Endodermal cell (in vitro differentiated cells): ENCODE measurements at regions not wholly inside any gene's neighbourhood (a gene's known extent, or its start where the extent isn't known, plus 50 kb on each side); places are given as distances from the start of the nearest gene placed in this dataset.

Source experiments
- DNase-seq: peaks from one replicate; pipeline ENCODE4 v3.0.0-alpha.2; 2017
- H3K27ac ChIP-seq: 2 replicates; pipeline ENCODE4 v1.5.1; 2013; ENCODE audit warnings: mild to moderate bottlenecking, low read depth, low read length, moderate library complexity
- H3K27me3 ChIP-seq: 2 replicates; pipeline ENCODE4 v1.6.1; 2013; ENCODE audit warnings: mild to moderate bottlenecking, low read length, moderate library complexity; ENCODE audit not compliant: insufficient read depth, control insufficient read depth, poor library complexity, severe bottlenecking
- H3K36me3 ChIP-seq: 2 replicates; pipeline ENCODE4 v1.7.0; 2013; ENCODE audit warnings: mild to moderate bottlenecking, low read length, moderate library complexity; ENCODE audit not compliant: control insufficient read depth, insufficient read depth
- H3K4me1 ChIP-seq: one replicate; pipeline ENCODE4 v1.7.0; 2013; ENCODE audit warnings: low read length; ENCODE audit not compliant: control insufficient read depth, insufficient read depth
- H3K4me3 ChIP-seq: 2 replicates; pipeline ENCODE4 v1.5.1; 2013; ENCODE audit warnings: mild to moderate bottlenecking, low read length, moderate library complexity
- H3K9ac ChIP-seq: 2 replicates; pipeline ENCODE4 v1.6.1; 2013; ENCODE audit warnings: mild to moderate bottlenecking, low read length, moderate library complexity; ENCODE audit not compliant: poor library complexity, severe bottlenecking; ENCODE audit errors: extremely low read depth
- H3K9me3 ChIP-seq: 2 replicates; pipeline ENCODE4 v1.6.1; 2013; ENCODE audit warnings: mild to moderate bottlenecking, low read length, moderate library complexity; ENCODE audit not compliant: control insufficient read depth
- H3K27ac Mint-ChIP-seq: 2 replicates; pipeline ENCODE4 v1.8.0; 2020; ENCODE audit warnings: mixed read lengths
- H3K27me3 Mint-ChIP-seq: 2 replicates; pipeline ENCODE4 v1.8.0; 2021; ENCODE audit warnings: mild to moderate bottlenecking, mixed read lengths; ENCODE audit not compliant: insufficient read depth
- H3K36me3 Mint-ChIP-seq: 2 replicates; pipeline ENCODE4 v1.8.0; 2020; ENCODE audit warnings: low read depth, mixed read lengths
- H3K4me1 Mint-ChIP-seq: 2 replicates; pipeline ENCODE4 v1.8.0; 2020; ENCODE audit warnings: mixed read lengths
- H3K4me3 Mint-ChIP-seq: 2 replicates; pipeline ENCODE4 v1.8.0; 2020; ENCODE audit warnings: mild to moderate bottlenecking, moderate library complexity, mixed read lengths
- H3K9me3 Mint-ChIP-seq: 2 replicates; pipeline ENCODE4 v1.8.0; 2020; ENCODE audit warnings: mild to moderate bottlenecking, mixed read lengths
- CTCF ChIP-seq: fragments of 200-600 bp; sonication (generic); conservative IDR thresholded peaks from 2 replicates; pipeline ENCODE4 v1.5.0; 2021; ENCODE audit warnings: antibody characterized with exemption, mild to moderate bottlenecking
- WGBS, 2 experiments: methylation state at CpG; one replicate each; pipeline versions ENCODE4 v1.1.5 to v1.1.7; 2013; ENCODE audit warnings: missing lambda C conversion rate in 2 of 2, mixed read lengths in 1 of 2; ENCODE audit not compliant: insufficient coverage in 1 of 2, insufficient read length in 1 of 2; 5-methylcytosine and 5-hydroxymethylcytosine counted together

- WGBS, 2 experiments = 93% methylated on average over 1 of the region's 1 CpG; no CpG with 5 or more reads in 1 of the 2 experiments
- Mint-ChIP-seq H3K4me3 (no peak overlapping the region), H3K27ac (no peak overlapping the region), H3K27me3 (no peaks in the 10 kb centered on the region), H3K4me1 (peaks cover 13% of the 10 kb centered on the region), H3K36me3 (no peaks in the 10 kb centered on the region), H3K9me3 (no peaks in the 10 kb centered on the region)
- TF ChIP-seq CTCF = no peak
- Histone ChIP-seq H3K9me3 (no peaks in the 10 kb centered on the region), H3K36me3 (no peaks in the 10 kb centered on the region), H3K27ac (no peak overlapping the region), H3K9ac (no peak overlapping the region), H3K4me3 (no peak overlapping the region), H3K27me3 (peaks cover 13% of the 10 kb centered on the region), H3K4me1 (no peaks in the 10 kb centered on the region)
- DNase-seq = no peak
These were observed 277.3 kb downstream of the RAB38 start for GRCh38 chr11:87897921-87898320.

- Mint-ChIP-seq H3K27me3 (no peaks in the 10 kb centered on the region), H3K4me1 (peaks cover 13% of the 10 kb centered on the region), H3K27ac (no peak overlapping the region), H3K4me3 (no peak overlapping the region), H3K9me3 (no peaks in the 10 kb centered on the region), H3K36me3 (no peaks in the 10 kb centered on the region)
- no peak overlapping the region for H3K27ac ChIP-seq
- H3K4me1 ChIP-seq = no peaks in the 10 kb centered on the region
- no peak for TF ChIP-seq CTCF
- DNase-seq = no peak
- no peak overlapping the region for H3K9ac ChIP-seq
- H3K27me3 ChIP-seq = peaks cover 8% of the 10 kb centered on the region
- H3K36me3 ChIP-seq = no peaks in the 10 kb centered on the region
- H3K9me3 ChIP-seq = no peaks in the 10 kb centered on the region
- H3K4me3 ChIP-seq = no peak overlapping the region
These were observed 278.2 kb downstream of the RAB38 start for GRCh38 chr11:87897071-87897470.

DNA sequence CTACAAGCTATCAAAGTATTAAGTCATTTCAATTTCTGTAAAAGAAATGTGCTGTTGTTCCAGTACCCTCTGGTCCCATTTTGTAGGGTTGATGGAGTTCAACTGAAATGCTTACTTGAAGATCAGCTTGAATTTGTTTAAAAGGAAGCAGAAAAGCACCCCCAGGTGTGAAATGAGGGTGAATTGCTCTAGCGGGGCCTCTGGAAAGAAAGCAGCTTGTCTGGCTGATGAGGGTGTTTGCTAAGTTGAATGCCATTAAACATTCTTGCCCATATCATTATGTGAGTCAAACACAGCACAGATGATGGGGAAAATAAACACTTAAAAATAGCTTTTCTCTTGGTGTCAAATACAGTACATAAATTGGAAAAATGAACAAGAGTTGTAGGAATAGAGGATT lies 280.3 kb downstream of the RAB38 start:
- Mint-ChIP-seq H3K4me1 (peaks cover 7% of the 10 kb centered on the region), H3K27ac (no peak overlapping the region), H3K9me3 (no peaks in the 10 kb centered on the region), H3K4me3 (no peak overlapping the region), H3K36me3 (no peaks in the 10 kb centered on the region), H3K27me3 (no peaks in the 10 kb centered on the region)
- Histone ChIP-seq H3K9ac (no peak overlapping the region), H3K4me3 (no peak overlapping the region), H3K27ac (no peak overlapping the region), H3K27me3 (no peaks in the 10 kb centered on the region), H3K9me3 (no peaks in the 10 kb centered on the region), H3K36me3 (no peaks in the 10 kb centered on the region), H3K4me1 (no peaks in the 10 kb centered on the region)
- no peak for TF ChIP-seq CTCF
- no peak for DNase-seq
- 92% methylated on average over 1 of the region's 1 CpG; no CpG with 5 or more reads in 1 of the 2 experiments for WGBS, 2 experiments
